GM19372 (cell line): ENCODE measurements at regions not wholly inside any gene's neighbourhood (a gene's known extent, or its start where the extent isn't known, plus 50 kb on each side); places are given as distances from the start of the nearest gene placed in this dataset.

Experiments
- ATAC-seq: cut with Tn5 transposase; IDR thresholded peaks from one replicate; pipeline ENCODE4 v1.9.1; 2021; ENCODE audit warnings: mild to moderate bottlenecking, low read depth, moderate library complexity; ENCODE audit not compliant: unreplicated experiment

DNA sequence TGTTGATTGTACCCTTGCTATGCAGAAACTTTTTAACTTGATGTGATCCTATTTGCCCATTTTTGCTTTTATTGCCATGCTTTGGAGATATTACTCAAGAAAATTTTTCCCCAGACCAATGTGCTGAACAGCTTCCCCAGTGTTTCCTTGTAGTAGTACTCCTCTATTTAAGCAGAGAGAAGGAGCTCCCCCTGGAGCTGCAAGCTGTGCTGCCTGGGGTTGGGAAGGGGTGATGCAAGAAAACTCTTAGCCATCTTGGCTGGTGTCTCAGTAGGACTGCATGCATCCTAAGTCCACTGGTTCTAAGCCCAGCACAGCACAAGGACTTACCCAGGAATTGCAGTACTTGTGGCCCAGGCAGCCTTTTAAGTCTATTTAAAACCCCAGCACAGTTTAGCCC lies 121.6 kb downstream of the NTMT2 start:
- ATAC-seq, result no peak

- ATAC-seq, result no peak
Observed at GRCh38 chr1:170271430-170272161, 125.8 kb downstream of the NTMT2 start.

- no peak for ATAC-seq
Observed at GRCh38 chr1:170273291-170274130, 127.8 kb downstream of the NTMT2 start.

GRCh38 chr1:170274131-170274501 lies 128.4 kb downstream of the NTMT2 start:
- no peak for ATAC-seq

DNA sequence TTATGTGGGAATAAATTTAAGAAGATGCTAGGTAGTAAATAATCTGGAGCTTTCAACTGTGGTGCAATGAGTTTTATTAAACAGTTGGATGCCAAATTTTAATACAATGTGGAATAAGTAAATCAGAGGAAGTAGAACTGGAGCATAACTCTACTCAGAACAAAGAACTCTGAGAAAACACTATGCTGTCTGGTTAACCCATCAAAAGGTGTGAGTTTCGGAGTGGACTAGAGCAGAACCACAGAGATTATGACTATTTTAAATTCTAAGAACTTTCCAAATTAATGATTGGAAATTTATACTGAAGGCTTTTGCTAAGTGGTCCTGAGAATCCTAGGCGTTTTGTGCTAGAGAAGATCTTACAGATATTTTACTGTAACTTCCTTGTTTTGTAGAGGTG lies 132.2 kb downstream of the NTMT2 start:
- no peak for ATAC-seq

- ATAC-seq, result no peak
Observed at GRCh38 chr1:170284016-170284415, 138.3 kb downstream of the NTMT2 start.

DNA sequence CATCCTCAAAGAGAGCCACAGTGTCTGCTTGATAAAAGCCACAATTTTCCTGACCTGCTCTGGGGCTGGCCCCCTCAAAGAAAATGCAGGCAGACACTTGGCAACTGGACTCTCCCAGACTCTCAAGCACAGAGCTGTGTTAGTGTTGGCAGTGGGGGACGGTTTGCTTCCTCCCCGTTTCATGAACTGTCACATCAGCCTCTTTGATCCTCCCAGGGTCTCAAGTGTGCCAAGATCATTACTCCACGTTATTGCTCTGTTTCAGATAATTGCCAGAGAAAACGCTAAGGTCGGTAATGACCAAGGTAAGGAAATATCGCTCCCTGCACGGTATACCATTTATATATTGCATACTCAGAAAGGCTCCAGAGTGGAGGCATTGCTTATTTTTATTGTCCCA lies 138.8 kb downstream of the NTMT2 start:
- no peak for ATAC-seq

GRCh38 chr1:170284951-170285350 lies 139.2 kb downstream of the NTMT2 start:
- no peak for ATAC-seq

DNA sequence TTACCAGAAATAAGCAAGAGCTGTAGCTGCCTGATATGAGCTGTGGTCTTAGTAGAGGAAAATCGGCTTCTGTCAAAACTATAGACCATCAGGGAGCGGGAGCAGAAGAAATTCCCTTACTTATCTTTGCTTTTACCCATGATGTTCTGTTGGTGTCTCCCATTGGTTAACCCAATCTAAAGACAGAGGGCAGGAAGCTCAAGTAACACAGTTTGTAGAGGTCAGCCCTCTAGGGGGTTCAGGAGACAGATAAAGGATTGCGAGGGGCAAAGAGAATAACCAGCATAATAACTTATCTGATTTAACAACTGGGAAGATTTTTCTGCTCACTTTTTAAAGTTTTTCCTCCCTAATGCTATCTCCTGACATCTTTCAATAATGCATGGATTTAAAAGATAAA lies 142.4 kb downstream of the NTMT2 start:
- no peak for ATAC-seq

DNA sequence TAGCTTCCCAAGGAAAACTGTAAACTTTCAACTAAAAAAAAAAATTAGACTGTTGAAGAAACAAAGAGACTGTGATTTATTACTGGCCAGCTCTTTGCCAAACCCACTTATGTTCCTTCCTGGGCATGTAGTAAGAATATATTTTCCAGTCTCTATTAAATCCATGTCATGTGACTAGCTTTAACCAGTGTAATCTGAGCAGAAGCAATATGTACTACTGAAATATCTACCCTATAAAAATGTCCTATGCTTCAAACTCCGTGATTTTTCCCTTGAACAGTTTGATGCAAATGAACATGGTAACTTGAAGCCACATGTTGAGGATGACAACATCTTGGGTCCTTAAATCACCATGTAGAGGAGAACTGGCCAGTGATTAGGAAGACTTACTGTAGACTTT lies 144.5 kb downstream of the NTMT2 start:
- no peak for ATAC-seq

DNA sequence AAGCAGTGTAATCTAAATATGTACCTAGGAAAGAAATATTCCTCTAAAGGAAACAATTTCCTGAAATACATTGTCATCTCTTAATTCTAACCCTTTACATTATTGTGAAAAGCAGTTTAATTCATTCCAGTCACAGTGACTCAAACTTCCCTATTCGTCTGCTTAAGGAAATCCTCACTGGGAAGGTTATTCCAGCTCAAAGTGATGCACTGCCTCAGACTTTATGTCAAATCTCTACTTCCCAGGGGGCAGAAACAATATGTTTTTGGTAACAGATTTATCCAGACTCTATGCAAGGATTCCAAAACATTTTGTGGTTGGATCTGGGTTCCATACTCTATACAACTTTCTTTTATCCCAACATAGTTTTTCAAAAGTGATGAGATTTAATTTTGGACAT lies 145.2 kb downstream of the NTMT2 start:
- ATAC-seq, result no peak

DNA sequence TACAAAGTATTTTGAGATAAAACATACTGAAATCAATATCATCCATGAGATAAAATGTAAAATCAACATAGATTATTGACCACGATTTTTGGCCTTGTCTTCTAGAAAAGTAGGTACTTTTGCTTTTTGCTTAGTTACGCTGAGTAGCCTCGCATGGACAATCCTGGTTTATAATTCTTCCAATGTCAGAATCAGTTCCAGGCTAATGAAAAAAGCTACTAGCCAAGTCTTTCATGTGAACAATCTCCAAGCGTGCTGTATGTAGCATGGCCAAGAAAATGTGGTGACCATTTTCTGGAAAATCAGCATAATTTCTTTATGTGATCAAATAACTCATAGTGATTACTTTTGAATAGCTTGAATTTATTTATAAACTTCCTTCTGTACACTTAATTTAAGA lies 145.8 kb downstream of the NTMT2 start:
- ATAC-seq, result no peak

DNA sequence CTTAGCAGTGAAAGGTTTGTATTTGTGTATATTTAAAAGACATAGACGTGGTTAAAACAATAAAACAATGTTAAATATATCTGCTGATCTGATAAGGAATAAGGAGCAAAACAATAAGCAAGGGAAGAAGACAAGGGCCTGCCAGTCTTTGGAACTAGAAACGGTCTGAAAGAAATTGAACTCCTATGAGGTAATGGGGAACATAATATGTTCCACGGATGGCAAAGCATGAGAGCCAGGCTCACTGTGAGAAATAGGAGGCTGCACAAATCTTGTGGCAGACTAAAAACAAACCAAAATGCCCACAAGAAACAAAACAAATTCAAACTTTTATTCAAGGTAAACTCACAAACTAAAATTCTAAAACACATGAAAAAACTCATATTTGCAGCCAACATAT lies 150.5 kb downstream of the NTMT2 start:
- ATAC-seq, result no peak

GRCh38 chr1:170296642-170297041 lies 150.9 kb downstream of the NTMT2 start:
- ATAC-seq, result no peak

DNA sequence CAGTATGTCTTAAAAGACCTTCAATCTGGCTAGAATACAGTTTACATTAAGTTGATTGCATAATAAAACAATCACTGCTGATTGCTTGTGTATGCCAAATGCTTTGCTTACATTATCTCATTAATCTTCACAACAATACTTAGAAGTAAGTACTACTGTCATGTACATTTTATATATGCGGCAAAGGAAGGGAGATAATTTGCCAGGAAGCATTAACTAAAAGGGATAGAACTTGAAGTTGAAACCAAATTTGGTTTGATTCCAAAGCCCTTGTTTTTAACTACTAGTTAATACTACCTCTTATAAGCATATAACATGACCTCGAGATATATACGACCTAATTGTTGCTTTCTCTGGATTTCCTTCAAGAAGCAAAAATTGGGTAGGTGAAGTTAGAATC lies 155.8 kb downstream of the NTMT2 start:
- ATAC-seq, result no peak

- ATAC-seq, result no peak
Observed at GRCh38 chr1:170303034-170303433, 157.3 kb downstream of the NTMT2 start.

- no peak for ATAC-seq
Observed at GRCh38 chr1:170305777-170306512, 160.2 kb downstream of the NTMT2 start.

GRCh38 chr1:170306513-170306910 lies 160.8 kb downstream of the NTMT2 start:
- no peak for ATAC-seq

DNA sequence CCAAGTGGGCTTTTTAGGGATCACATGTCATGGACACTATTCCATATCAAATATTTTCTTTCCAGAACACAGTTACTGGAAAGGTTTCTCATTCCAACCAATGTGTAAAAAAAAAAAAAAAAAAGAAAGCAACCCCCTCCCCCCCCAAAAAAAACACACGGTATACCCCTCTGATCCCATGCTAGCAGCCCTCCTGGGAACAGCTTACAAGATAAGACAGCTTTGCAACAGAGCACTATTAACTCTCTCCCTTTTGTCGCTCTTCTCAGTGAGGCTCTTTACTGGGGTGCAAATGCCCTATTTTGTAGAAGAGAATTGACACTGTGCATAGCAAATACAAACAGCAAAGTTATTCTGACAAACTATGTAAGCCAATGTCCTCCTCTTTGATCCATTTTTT lies 161.2 kb downstream of the NTMT2 start:
- ATAC-seq, result no peak

GRCh38 chr1:170307426-170307825 lies 161.7 kb downstream of the NTMT2 start:
- ATAC-seq, result no peak

DNA sequence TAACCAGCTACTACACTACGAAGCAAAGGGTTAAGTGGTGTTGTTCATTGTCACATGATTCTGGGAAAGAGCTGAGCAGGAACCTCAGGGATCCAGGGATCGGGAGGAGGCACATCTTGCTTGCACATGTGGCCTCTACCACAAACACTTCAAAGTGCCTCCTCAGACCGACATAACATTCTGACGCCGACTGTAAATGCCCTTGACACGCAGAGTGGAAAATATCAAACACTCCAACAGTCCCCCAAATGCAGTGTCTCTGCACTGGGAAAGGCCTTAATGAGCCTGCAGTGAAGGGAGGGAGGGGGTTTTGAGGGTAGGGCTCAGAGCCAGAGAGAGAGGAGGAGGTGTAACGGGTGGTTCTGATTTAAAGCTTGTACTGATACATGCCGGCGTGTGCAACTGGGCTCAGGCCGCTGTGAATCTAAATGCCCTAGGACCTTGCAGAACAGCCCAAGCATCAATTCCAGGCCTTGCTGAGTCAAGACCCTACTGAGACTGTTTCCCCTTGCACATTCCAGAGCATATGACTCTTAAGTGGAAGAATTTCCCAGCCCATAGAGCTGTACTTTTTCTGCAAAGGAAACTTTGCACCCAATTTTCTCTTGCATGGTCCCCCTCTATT lies 163.7 kb downstream of the NTMT2 start:
- no peak for ATAC-seq
